OCI-LY7 (cell line): ENCODE measurements at regions not wholly inside any gene's neighbourhood (a gene's known extent, or its start where the extent isn't known, plus 50 kb on each side); places are given as distances from the start of the nearest gene placed in this dataset.

ENCODE experiments used
- BruUV-seq: library from RNA; stranded (reverse); fragments of 400-500 nt; replicated peaks from 2 replicates; lab custom pipeline; 2021; lab: Mats Ljungman, UMichigan
- CTCF ChIA-PET: fragments of 300-600 bp; sonication (Branson Sonifier 250); formaldehyde crosslinking; loops from one replicate; lab custom pipeline; 2022; ENCODE audit warnings: antibody characterized with exemption; ENCODE audit not compliant: unreplicated experiment; lab: Charles Lee
- POLR2A ChIA-PET: fragments of 300-600 bp; sonication (Branson Sonifier 250); formaldehyde crosslinking; loops from one replicate; lab custom pipeline; 2022; ENCODE audit warnings: antibody characterized with exemption; lab: Charles Lee
- DNase-seq: peaks from one replicate; pipeline ENCODE4 v3.0.0-alpha.2; 2015; ENCODE audit warnings: low spot score
- H2AFZ ChIP-seq: fragments of 200-600 bp; sonication (generic), shearing (Covaris generic); 2 replicates; pipeline ENCODE4 v1.6.1; 2014; ENCODE audit warnings: mild to moderate bottlenecking, antibody characterized with exemption, low read length, moderate library complexity
- H3K27ac ChIP-seq: fragments of 200-600 bp; sonication (generic); 2 replicates; pipeline ENCODE4 v1.5.1; 2014; ENCODE audit warnings: mixed run types, low read depth, mild to moderate bottlenecking, moderate library complexity, low read length, inconsistent platforms; ENCODE audit not compliant: poor library complexity, severe bottlenecking
- H3K36me3 ChIP-seq: fragments of 200-600 bp; sonication (generic); 2 replicates; pipeline ENCODE4 v1.6.1; 2014; ENCODE audit warnings: mild to moderate bottlenecking, antibody characterized with exemption, low read length, moderate library complexity, mixed read lengths; ENCODE audit not compliant: insufficient read depth
- H3K4me1 ChIP-seq: fragments of 200-600 bp; sonication (generic); 2 replicates; pipeline ENCODE4 v1.5.1; 2014; ENCODE audit warnings: mild to moderate bottlenecking, low read length; ENCODE audit not compliant: insufficient read depth, poor library complexity, severe bottlenecking
- H3K4me2 ChIP-seq: fragments of 200-600 bp; sonication (generic); 2 replicates; pipeline ENCODE4 v1.6.1; 2014; ENCODE audit warnings: mild to moderate bottlenecking, low read length
- H3K4me3 ChIP-seq: fragments of 200-600 bp; sonication (generic); 2 replicates; pipeline ENCODE4 v1.5.1; 2014; ENCODE audit warnings: mild to moderate bottlenecking, low read depth, low read length; ENCODE audit not compliant: poor library complexity, severe bottlenecking
- H3K79me2 ChIP-seq: fragments of 200-600 bp; sonication (generic); 2 replicates; pipeline ENCODE4 v1.6.1; 2016; ENCODE audit warnings: low read depth, mild to moderate bottlenecking, low read length, moderate library complexity, mixed read lengths; ENCODE audit not compliant: insufficient read depth
- H3K9me2 ChIP-seq: fragments of 200-600 bp; sonication (generic); 2 replicates; pipeline ENCODE4 v1.6.1; 2016; ENCODE audit warnings: mild to moderate bottlenecking, low read length, mixed read lengths; ENCODE audit not compliant: insufficient read depth
- H3K9me3 ChIP-seq: fragments of 200-600 bp; sonication (generic); 2 replicates; pipeline ENCODE4 v1.6.1; 2014; ENCODE audit warnings: mild to moderate bottlenecking, mixed run types, low read length, mixed read lengths
- H4K20me1 ChIP-seq: fragments of 200-600 bp; sonication (generic); 2 replicates; pipeline ENCODE4 v1.6.1; 2014; ENCODE audit warnings: mild to moderate bottlenecking, antibody characterized with exemption, low read length, moderate library complexity, mixed read lengths; ENCODE audit not compliant: insufficient read depth
- CTCF ChIP-seq: fragments of 200-600 bp; sonication (generic); conservative IDR thresholded peaks from 2 replicates; pipeline ENCODE4 v1.5.1; 2014; ENCODE audit warnings: mild to moderate bottlenecking, antibody characterized with exemption, low read length, moderate library complexity, mixed read lengths
- EZH2phosphoT487 ChIP-seq: fragments of 200-600 bp; sonication (generic); IDR thresholded peaks from 2 replicates; pipeline ENCODE4 v1.6.1; 2018; ENCODE audit warnings: low read depth, borderline replicate concordance, mild to moderate bottlenecking, mixed run types, antibody characterized with exemption, low read length, moderate library complexity, mixed read lengths
- intact Hi-C: fragments of 100-400 bp; cut with micrococcal nuclease; formaldehyde crosslinking; loops from one replicate; pipeline ENCODE4 v1.10.0; 2022; ENCODE audit not compliant: unreplicated experiment

- DNase-seq: no peak
- intact Hi-C loops: loop anchor here (10.0 kb wide), 1 partner anchor 461 kb away; no protein-coding TSS in a partner anchor
- Histone ChIP-seq H3K9me3 (no peaks in the 10 kb centered on the region), H2AFZ (no peak overlapping the region), H3K36me3 (no peaks in the 10 kb centered on the region), H3K4me1 (no peaks in the 10 kb centered on the region), H3K4me3 (no peak overlapping the region), H3K4me2 (no peak overlapping the region), H4K20me1 (no peaks in the 10 kb centered on the region), H3K9me2 (no peaks in the 10 kb centered on the region), H3K27ac (no peak overlapping the region), H3K79me2 (no peaks in the 10 kb centered on the region)
- no peak for TF ChIP-seq CTCF
- no peak for TF ChIP-seq EZH2phosphoT487
- ChIA-PET CTCF (no interaction called here), POLR2A (no interaction called here)
- no TSS peak for BruUV-seq
Observed at GRCh38 chr2:81675641-81676040, 1371.1 kb upstream of the LRRTM1 start.

- H4K20me1 ChIP-seq: no peaks in the 10 kb centered on the region
- no peak for DNase-seq
- no peaks in the 10 kb centered on the region for H3K9me2 ChIP-seq
- H3K4me1 ChIP-seq: no peaks in the 10 kb centered on the region
- POLR2A ChIA-PET: no interaction called here
- H3K4me3 ChIP-seq: no peak overlapping the region
- intact Hi-C loops: loop anchor here (10.0 kb wide), 1 partner anchor 458 kb away; no protein-coding TSS in a partner anchor
- no peak overlapping the region for H2AFZ ChIP-seq
- no peak overlapping the region for H3K4me2 ChIP-seq
- no peak overlapping the region for H3K27ac ChIP-seq
- H3K79me2 ChIP-seq: no peaks in the 10 kb centered on the region
- H3K9me3 ChIP-seq: no peaks in the 10 kb centered on the region
- no peaks in the 10 kb centered on the region for H3K36me3 ChIP-seq
- TF ChIP-seq EZH2phosphoT487 (no peak), CTCF (no peak)
- CTCF ChIA-PET: no interaction called here
- BruUV-seq: no TSS peak
Observed at GRCh38 chr2:81672923-81673322, 1368.4 kb upstream of the LRRTM1 start.

- no peak overlapping the region for H2AFZ ChIP-seq
- DNase-seq: no peak
- TF ChIP-seq EZH2phosphoT487: no peak
- no peaks in the 10 kb centered on the region for H3K36me3 ChIP-seq
- no peak overlapping the region for H3K27ac ChIP-seq
- no peaks in the 10 kb centered on the region for H3K79me2 ChIP-seq
- H3K4me3 ChIP-seq: no peak overlapping the region
- H4K20me1 ChIP-seq: no peaks in the 10 kb centered on the region
- ChIA-PET POLR2A (no interaction called here), CTCF (no interaction called here)
- no peaks in the 10 kb centered on the region for H3K4me1 ChIP-seq
- no TSS peak for BruUV-seq
- H3K9me2 ChIP-seq: no peaks in the 10 kb centered on the region
- intact Hi-C loops: loop anchor here (10.0 kb wide), 1 partner anchor 458 kb away; no protein-coding TSS in a partner anchor
- H3K9me3 ChIP-seq: no peaks in the 10 kb centered on the region
- H3K4me2 ChIP-seq: no peak overlapping the region
Observed at GRCh38 chr2:81672516-81672915, 1368.0 kb upstream of the LRRTM1 start.
